ENCODE measurements at regions not wholly inside any gene's neighbourhood (a gene's known extent, or its start where the extent isn't known, plus 50 kb on each side); places are given as distances from the start of the nearest gene placed in this dataset.

- Histone ChIP-seq H3K4me2 (ENCODE audit: insufficient read depth, low read length) (no peak overlapping the region), H3K36me3 (ENCODE audit: control insufficient read depth in 2 of 2, extremely low read depth in 1 of 2, insufficient read depth in 2 of 2, low read length in 2 of 2) (no peaks in the 10 kb centered on the region), H3K9me3 (replicated peaks; ENCODE audit: control insufficient read depth, insufficient read depth, low read length) (no peaks in the 10 kb centered on the region), H4K20me1 (replicated peaks; ENCODE audit: control insufficient read depth, extremely low read depth, insufficient read depth, low read length) (no peaks in the 10 kb centered on the region), H3K9me1 (replicated peaks; ENCODE audit: control insufficient read depth, extremely low read depth, insufficient read depth, low read length) (no peaks in the 10 kb centered on the region), H3K4me3 (replicated peaks in 1 of 3; ENCODE audit: insufficient read depth in 1 of 3, low read depth in 1 of 3, low read length in 3 of 3) (no peak overlapping the region), H3K27me3 (ENCODE audit: control insufficient read depth in 2 of 2, insufficient read depth in 2 of 2, low read length in 2 of 2) (no peaks in the 10 kb centered on the region), H3K4me1 (ENCODE audit: control insufficient read depth, extremely low read depth, insufficient read depth, low read length) (no peaks in the 10 kb centered on the region), H2AFZ (ENCODE audit: low read depth, low read length) (no peak overlapping the region), H3K9ac (replicated peaks; ENCODE audit: extremely low read depth, insufficient read depth, low read length) (no peak overlapping the region), H3K27ac (ENCODE audit: insufficient read depth, low read depth, low read length) (no peak overlapping the region), H3K79me2 (ENCODE audit: control insufficient read depth, insufficient read depth, low read length) (no peaks in the 10 kb centered on the region)
- no TSS peak for BruUV-seq (replicated peaks)
- no peak for FAIRE-seq
- intact Hi-C loops (cut with micrococcal nuclease) (no loop called here), dilution Hi-C loops (cut with MboI; ENCODE audit: extremely low pct_ligation_motif_present, low sequenced_read_pairs) (no loop called here)
- CTCF ChIA-PET = no interaction called here
- DNase-seq (ENCODE audit: low read depth, low spot score) = no peak
- no peak for TF ChIP-seq MAX (IDR thresholded peaks at IDR 0.05; ENCODE audit: insufficient read depth, insufficient read length)
- TF ChIP-seq MYC (IDR thresholded peaks at IDR 0.05; ENCODE audit: low read depth, low read length) = no peak
- no peak for TF ChIP-seq EZH2 (IDR thresholded peaks at IDR 0.05; ENCODE audit: borderline replicate concordance, low read depth, low read length, severe bottlenecking)
- no peak for TF ChIP-seq POLR2AphosphoS5 (IDR thresholded peaks at IDR 0.05; ENCODE audit: insufficient read depth, low read depth, low read length)
- no peak for TF ChIP-seq POLR2A (IDR thresholded peaks at IDR 0.05; ENCODE audit: low read depth, low read length)
- no peak for TF ChIP-seq GATA2 (IDR thresholded peaks at IDR 0.05; ENCODE audit: insufficient read depth, insufficient read length, low read depth, low read length)
- TF ChIP-seq FOS (IDR thresholded peaks at IDR 0.05; ENCODE audit: borderline replicate concordance, insufficient read depth, low read length) = no peak
- TF ChIP-seq JUN (IDR thresholded peaks at IDR 0.05; ENCODE audit: borderline replicate concordance, insufficient read depth, insufficient read length, low read depth) = no peak
- TF ChIP-seq CTCF (IDR thresholded peaks at IDR 0.05; ENCODE audit: extremely low read depth in 1 of 2, insufficient read depth in 1 of 2, low read depth in 1 of 2, low read length in 2 of 2) = no peak
- POLR2A ChIA-PET = no interaction called here
These were observed 539.2 kb downstream of the ACTL7B start for GRCh38 chr9:108316630-108317029.

Data from endothelial cell of umbilical vein (primary cell).